ENCODE measurements at regions not wholly inside any gene's neighbourhood (a gene's known extent, or its start where the extent isn't known, plus 50 kb on each side); places are given as distances from the start of the nearest gene placed in this dataset.

DNA sequence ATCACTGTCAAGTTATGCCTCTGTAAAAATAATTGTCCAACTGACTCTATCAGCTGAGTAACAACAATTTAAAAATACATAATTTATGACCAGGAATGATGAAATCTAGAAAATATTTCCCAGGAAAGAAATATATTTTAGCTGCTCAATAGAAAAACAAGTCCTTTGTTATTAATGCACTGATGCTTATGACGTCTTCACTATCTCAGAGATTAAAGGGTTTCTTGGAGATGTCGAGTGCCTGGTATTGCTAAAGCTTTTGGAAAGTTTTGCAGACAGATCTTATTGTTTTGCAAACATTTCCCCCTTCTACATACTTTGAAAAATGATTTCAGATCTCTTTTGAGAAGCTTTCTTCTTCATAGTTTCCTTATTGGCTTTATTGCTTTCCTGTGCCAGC is 154.6 kb upstream of the RPS6KA3 start:
- no peak for DNase-seq

GRCh38 chrX:20420058-20420457 is 153.3 kb upstream of the RPS6KA3 start:
- no peak for DNase-seq

DNA sequence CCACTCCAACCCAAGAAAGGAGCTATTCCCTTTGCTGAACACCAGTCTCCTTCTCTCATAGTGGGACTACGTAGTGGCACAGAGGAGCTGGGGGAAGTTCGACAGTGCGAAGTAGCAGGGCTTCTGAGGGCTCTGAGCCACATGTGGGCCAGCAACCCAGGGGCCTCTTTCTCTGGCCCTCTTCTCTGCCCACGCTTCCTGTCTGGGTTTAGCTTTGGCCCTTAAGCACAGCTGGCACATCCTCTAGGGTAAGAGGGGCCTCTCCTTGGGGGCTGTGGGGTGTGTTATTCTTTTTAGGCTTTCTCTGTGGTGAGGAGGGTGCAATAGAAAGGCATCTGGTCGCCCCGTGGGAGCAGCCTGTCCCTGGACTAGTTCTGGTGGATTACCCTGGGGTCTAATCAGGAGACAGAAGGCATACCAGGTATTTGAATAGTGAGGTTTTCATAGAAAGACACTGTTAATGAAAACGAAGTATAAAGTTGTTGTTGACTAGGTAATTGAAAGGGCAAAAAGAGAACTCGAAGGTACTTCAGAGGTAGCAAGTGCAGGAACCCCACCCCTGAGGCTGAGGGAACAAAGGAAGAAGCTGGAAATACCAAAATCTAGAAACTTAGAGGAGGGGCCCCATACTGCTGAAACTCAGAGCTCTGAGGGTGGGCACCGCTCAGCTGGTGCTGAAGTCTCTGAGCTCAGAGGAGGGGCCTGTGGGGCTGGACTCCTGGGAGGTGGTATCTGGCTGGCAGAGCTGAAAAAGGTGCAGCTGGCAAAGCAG is 151.9 kb upstream of the RPS6KA3 start:
- DNase-seq, result no peak

DNA sequence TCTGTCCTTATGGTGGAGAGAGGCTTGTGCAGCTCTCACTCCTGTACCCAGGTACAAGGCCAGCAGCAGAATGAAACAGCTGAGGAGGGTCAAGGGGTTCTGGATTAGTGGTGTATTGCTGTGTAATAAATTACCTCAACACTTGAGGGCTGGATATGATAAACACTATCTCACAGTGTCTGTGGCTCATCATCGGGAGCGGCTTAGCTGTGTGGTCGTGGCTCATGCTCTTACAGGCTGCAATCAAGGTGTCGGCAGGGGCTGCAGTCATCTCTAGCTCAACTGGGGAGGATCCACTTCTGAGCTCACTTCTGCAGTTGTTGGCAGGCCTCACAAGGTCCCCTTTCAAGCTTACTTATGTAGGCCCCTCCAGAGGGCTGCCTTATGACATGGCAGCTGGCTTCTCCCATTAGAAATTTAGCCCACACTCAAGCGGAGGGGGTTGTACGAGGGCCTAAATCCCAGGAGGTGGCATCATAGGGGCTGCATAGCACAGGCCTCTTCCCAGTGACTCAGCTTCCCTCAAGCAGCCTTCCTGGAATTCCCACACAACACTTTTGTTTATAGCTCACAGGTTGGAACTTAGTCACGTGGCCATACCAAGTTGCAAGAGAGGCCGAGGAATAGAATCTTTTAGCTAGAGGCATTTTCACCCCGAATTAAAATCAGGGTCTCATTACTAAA is 148.2 kb upstream of the RPS6KA3 start:
- DNase-seq, result no peak

DNA sequence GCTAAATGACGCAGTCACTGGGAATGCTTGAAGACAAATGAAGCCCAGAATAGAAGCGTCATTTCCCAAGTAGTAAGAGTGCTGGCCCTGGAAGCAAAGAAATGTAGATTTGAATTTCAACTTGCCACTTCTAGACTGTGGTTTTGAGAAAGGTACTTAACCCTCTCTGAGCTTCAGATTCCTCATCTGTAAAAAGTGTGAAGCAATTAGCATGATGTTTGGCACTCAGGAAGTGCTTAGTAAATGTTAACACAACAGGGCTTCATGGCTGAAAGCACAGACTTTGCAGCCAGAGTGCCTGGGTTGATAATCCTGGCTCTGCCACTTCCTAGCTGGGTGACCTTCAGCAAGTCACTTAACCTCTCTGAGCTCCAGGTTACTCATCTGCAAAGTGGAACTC is 147.4 kb upstream of the RPS6KA3 start:
- DNase-seq, result peak; percentile 10

GRCh38 chrX:20412871-20413486 is 146.3 kb upstream of the RPS6KA3 start:
- peak; percentile 52 for DNase-seq

GRCh38 chrX:20410540-20410939 is 143.8 kb upstream of the RPS6KA3 start:
- DNase-seq, result no peak

DNA sequence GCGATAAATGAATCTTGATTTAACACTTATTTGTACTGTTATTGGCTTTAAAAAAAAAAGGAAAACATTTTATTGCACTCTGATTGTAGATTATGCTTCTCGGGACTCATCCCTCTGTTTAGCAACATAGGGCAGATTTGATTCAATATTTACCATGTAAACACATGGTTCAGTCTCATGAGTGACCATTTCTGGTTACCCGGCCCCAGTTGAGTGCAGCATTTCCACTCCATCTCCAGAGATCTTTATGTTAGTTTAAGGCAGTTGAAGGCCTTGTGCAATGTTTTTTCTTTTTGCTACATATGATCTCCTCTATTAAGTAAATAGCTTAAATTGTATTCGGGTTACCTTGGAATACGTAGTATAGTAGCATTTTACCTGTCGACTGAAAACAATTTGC is 143.3 kb upstream of the RPS6KA3 start:
- DNase-seq, result no peak

- no peak for DNase-seq
Observed at GRCh38 chrX:20402956-20403355, 136.2 kb upstream of the RPS6KA3 start.

- no peak for DNase-seq
Observed at GRCh38 chrX:20399728-20400414, 133.2 kb upstream of the RPS6KA3 start.

DNA sequence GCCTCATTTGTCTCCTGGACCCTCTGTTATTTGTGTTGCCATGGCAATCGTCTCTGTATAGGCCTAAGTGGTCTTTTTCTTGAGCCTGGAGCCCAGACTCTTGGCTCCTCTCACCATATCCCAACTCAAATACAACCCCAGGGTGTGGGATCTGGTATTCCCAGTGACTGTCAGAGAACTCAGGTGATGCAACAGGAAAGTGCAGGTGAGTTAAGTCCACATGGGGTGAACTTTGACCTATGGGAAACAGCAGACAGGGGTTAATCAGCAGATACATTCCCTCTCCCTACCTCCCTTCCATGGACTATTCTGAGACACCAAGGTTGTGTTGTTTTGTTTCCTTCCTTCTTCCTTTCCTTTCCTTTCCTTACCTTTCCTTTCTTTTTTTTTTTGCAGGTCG is 130.9 kb upstream of the RPS6KA3 start:
- DNase-seq, result no peak

GRCh38 chrX:20394451-20394850 is 127.7 kb upstream of the RPS6KA3 start:
- no peak for DNase-seq

- no peak for DNase-seq
Observed at GRCh38 chrX:20393944-20394343, 127.2 kb upstream of the RPS6KA3 start.

- DNase-seq, result no peak
Observed at GRCh38 chrX:20388594-20388993, 121.9 kb upstream of the RPS6KA3 start.

DNA sequence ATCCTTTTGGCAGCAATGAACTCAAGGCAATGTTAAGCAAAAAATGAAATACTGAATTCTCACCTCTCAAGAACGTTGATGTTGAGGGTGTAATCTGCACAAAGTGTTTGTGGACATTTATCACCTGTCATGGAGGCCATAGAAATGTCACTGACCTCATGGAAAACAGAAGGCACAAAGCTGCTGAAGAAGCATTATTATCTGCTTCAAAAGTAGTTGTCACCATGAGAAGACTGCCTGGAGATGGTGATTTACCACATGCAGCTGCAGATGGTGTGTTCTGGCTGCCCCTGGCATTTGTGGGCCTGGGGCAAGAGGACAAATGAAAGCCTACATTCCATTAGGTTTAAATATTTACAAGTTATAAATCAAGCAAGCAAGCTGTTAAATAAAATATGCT is 116.8 kb upstream of the RPS6KA3 start:
- no peak for DNase-seq

DNA sequence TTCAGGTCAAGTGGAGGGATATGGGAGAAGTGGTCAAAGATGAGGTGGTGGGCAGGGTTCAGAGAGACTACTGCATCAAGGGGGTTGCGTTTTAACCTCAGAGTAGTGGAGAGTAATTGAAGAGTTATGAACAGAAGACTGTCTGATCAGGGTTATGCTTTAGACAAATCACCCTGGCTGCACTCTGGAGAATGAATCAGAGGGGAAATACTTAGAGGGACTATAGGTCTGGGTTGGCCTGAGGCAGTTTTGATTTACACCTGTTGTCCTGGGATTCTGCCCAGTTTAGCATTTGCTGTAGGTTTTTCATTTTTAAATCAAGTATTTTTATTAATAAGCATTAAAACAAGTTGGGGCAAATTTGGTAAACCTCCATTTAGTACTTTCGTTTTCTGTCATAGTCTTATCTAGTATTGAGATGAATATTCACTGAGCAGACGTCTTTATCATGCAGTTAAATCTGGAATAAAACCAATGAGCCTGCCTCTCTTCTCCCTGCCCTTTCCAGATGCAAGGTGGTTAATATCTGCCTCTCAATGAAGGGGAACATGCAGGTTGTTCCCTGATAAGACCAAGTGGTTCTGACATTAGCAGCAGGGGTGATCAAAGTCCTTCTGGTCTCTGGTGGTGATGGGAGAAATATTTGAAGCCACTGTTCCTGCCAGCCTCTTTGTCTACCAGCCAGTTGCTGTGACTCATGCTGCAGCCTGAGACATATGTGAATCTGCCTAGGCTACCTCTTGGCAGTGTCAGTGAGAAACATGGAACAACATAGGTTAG is 116.0 kb upstream of the RPS6KA3 start:
- peak; percentile 52 for DNase-seq

- DNase-seq, result no peak
Observed at GRCh38 chrX:20382082-20382481, 115.4 kb upstream of the RPS6KA3 start.

DNA sequence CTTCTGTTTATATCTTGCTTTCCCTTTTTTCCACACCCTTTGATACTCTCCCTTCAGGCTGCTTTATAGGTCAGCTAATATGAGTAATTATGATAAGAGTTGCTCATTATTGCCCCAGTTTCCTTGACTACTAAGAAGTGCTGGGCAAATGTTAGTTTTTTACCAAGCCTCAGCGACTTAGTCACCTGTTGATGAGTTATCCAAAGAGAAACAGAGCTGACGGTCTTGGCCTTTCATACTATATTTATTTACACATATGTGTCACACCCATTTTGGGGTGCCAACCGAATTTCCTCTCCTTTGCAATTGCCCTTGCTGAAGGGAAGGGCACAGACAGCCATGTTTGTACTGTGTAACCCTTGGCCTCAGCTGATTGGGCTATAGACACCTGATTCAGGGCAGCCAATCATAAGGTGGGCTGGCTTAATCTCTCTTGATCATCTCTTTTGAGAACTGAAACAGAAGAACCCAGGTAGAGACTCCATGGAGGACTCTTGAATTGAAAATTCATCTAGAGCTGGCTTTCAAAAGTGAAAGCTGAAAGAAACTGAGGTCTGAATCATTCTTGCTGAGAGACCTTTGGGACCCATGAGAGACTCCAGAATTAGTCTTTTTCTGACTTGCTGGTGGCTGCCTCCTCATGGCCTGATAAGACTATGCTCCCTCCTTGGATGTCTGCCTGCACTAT is 111.7 kb upstream of the RPS6KA3 start:
- DNase-seq, result peak; percentile 75

DNA sequence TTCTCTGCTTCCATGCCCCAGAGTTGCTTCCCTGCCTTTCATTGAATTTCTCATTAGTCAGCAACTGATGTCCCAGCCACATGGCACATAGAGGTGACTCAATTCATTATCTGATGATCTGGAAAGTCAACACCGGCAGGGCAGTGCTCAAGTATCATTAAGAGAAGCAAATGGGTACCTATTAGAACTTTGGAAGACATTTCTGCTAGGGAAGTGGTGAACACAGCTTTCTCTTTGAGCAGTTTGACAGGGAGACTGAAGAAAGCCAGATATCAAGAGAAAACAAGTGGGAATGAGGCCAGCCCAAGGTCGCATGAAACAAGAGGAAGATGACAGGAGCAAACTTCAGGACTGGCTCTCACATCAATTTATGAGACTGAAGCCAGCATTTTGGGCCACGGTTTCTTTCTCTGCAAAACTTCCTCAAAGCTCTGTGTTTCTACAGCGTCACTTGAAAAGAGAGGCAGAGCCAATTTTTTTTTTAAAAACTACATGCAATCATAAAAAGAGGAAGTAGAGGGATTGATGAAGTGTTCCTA is 108.3 kb upstream of the RPS6KA3 start:
- DNase-seq, result no peak

DNA sequence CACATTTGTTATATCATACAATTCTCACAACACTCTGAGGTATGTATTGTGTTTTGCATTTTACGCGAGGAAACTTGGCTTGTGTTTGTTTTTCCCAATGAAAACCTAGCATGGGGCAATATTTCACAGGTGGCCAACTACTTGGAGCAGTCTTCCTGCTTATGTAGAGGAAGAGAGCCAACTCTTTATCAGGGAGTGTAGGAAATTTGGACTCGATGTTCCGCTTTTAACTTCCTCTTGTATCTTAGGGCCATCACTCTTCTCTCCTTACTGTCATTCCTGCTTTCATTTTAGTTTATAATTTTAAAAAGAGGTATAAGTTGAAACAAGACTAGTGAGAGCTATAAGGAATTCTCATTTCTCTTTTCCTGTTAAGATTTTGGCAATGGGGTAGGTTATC is 107.7 kb upstream of the RPS6KA3 start:
- DNase-seq, result no peak

- no peak for DNase-seq
Observed at GRCh38 chrX:20373063-20373462, 106.4 kb upstream of the RPS6KA3 start.

DNA sequence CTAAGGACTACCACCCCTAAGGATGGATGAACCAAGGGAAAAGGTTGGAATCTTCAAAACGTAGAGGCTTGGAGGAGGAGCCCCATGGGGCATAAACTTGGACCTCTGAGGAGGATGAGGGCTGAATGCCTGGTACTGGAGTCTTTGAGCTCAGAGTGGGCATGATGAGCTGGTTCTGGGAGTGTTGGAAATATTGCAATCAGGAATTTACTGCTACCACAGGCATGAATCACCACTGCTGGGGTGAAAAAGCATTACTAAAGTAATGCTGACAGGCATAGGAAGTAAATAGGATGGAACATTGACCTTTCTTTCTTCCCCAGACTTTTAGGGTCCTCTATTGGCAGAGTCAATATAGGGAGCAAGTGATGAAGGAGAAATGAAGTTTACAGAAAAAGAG is 105.8 kb upstream of the RPS6KA3 start:
- no peak for DNase-seq
